ENCODE measurements at regions not wholly inside any gene's neighbourhood (a gene's known extent, or its start where the extent isn't known, plus 50 kb on each side); places are given as distances from the start of the nearest gene placed in this dataset.

GRCh38 chr5:54882101-54882500 is 103.3 kb downstream of the ESM1 start:
- TF ChIP-seq EZH2 (IDR thresholded peaks at IDR 0.05) (no peak), CTCF (IDR thresholded peaks at IDR 0.05 in 2 of 3, conservative IDR thresholded peaks at IDR 0.05 in 1 of 3; ENCODE audit: borderline replicate concordance in 1 of 3, insufficient read depth in 1 of 3, low read depth in 2 of 3, low read length in 2 of 3) (no peak), ATF3 (IDR thresholded peaks at IDR 0.05) (no peak), ZNF274 (IDR thresholded peaks at IDR 0.05; ENCODE audit: low read depth, low read length) (no peak), SIN3A (IDR thresholded peaks at IDR 0.05; ENCODE audit: low read depth) (no peak)
- TF ChIP-seq, protein P1, sequence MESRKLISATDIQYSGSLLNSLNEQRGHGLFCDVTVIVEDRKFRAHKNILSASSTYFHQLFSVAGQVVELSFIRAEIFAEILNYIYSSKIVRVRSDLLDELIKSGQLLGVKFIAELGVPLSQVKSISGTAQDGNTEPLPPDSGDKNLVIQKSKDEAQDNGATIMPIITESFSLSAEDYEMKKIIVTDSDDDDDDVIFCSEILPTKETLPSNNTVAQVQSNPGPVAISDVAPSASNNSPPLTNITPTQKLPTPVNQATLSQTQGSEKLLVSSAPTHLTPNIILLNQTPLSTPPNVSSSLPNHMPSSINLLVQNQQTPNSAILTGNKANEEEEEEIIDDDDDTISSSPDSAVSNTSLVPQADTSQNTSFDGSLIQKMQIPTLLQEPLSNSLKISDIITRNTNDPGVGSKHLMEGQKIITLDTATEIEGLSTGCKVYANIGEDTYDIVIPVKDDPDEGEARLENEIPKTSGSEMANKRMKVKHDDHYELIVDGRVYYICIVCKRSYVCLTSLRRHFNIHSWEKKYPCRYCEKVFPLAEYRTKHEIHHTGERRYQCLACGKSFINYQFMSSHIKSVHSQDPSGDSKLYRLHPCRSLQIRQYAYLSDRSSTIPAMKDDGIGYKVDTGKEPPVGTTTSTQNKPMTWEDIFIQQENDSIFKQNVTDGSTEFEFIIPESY (IDR thresholded peaks at IDR 0.05; ENCODE audit: extremely low read depth, insufficient replicate concordance, low read length), result no peak

All from HCT116 (cell line).